Naive thymus-derived CD8-positive, alpha-beta T cell (primary cell): ENCODE measurements at regions not wholly inside any gene's neighbourhood (a gene's known extent, or its start where the extent isn't known, plus 50 kb on each side); places are given as distances from the start of the nearest gene placed in this dataset.

Experiments used
- ATAC-seq, 2 donors: fragments of 150-1000 bp; cut with Tn5 transposase in 1 of 2; sonication (Bioruptor Pico), chemical (Tn5 transposase) in 1 of 2; 1 replicate in 1 of 2; 2 replicates in 1 of 2; pipeline ENCODE4 v1.10.0; 2021; ENCODE audit warnings: mild to moderate bottlenecking in 2 of 2, moderate library complexity in 2 of 2
- POLR2A ChIA-PET: fragments of 350-600 bp; sonication (Branson Sonifier 250); formaldehyde crosslinking; loops from one replicate; lab custom pipeline; 2021; ENCODE audit warnings: antibody characterized with exemption; lab: Charles Lee
- DNase-seq, 10 donors: peaks; one replicate each; pipeline versions ENCODE4 v3.0.0 to v3.0.0-alpha.2; 2020 to 2022
- H3K27ac Mint-ChIP-seq, 10 donors: one replicate each; pipeline ENCODE4 v1.8.0; 2020 to 2022; ENCODE audit warnings: mild to moderate bottlenecking in 10 of 10, mixed read lengths in 10 of 10, moderate library complexity in 4 of 10, inconsistent platforms in 1 of 10
- H3K27me3 Mint-ChIP-seq, 5 donors: one replicate each; pipeline ENCODE4 v1.8.0; 2021 to 2022; ENCODE audit warnings: mixed read lengths in 5 of 5
- H3K36me3 Mint-ChIP-seq, 3 donors: one replicate each; pipeline ENCODE4 v1.8.0; 2020 to 2022; ENCODE audit warnings: mixed read lengths in 3 of 3, mild to moderate bottlenecking in 2 of 3, inconsistent platforms in 1 of 3
- H3K4me1 Mint-ChIP-seq, 4 donors: one replicate each; pipeline ENCODE4 v1.8.0; 2021 to 2022; ENCODE audit warnings: mixed read lengths in 4 of 4
- H3K4me3 Mint-ChIP-seq, 10 donors: one replicate each; pipeline ENCODE4 v1.8.0; 2020 to 2022; ENCODE audit warnings: mild to moderate bottlenecking in 10 of 10, mixed read lengths in 10 of 10, moderate library complexity in 6 of 10, inconsistent platforms in 1 of 10
- H3K9me3 Mint-ChIP-seq, 9 donors: one replicate each; pipeline ENCODE4 v1.8.0; 2020 to 2022; ENCODE audit warnings: mixed read lengths in 9 of 9, mild to moderate bottlenecking in 3 of 9, inconsistent platforms in 1 of 9, moderate library complexity in 1 of 9

DNA sequence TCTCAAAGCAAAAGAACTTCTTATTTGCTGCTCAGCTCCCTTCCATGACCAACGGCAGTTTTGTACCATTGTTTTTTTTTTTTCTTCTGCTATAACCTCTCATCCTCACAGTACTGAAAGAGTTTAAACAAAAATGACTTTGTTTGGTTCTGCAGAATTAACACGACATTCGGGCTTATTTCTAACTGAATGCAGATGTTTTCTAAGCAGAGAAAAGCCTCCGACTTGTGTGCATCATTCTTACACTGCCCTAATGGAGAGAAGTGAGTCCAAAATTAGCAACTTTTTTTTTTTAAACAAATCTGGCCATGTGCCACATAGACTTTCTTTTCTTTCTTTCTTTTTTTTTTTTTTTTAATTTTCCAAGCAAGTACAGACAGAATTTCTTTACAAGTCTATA, 382.7 kb downstream of the HDGFL1 start:
- H3K9me3 Mint-ChIP-seq = no peaks in the 10 kb centered on the region
- H3K27ac Mint-ChIP-seq = no peak overlapping the region
- ATAC-seq = no peak
- POLR2A ChIA-PET = no interaction called here
- no peak for DNase-seq
- no peaks in the 10 kb centered on the region for H3K36me3 Mint-ChIP-seq
- H3K27me3 Mint-ChIP-seq = peaks cover 0 to 2% (median 0%) of the 10 kb centered on the region in 5 donors
- peaks cover 5 to 18% (median 9%) of the 10 kb centered on the region in 4 donors for H3K4me1 Mint-ChIP-seq
- no peak overlapping the region for H3K4me3 Mint-ChIP-seq

DNA sequence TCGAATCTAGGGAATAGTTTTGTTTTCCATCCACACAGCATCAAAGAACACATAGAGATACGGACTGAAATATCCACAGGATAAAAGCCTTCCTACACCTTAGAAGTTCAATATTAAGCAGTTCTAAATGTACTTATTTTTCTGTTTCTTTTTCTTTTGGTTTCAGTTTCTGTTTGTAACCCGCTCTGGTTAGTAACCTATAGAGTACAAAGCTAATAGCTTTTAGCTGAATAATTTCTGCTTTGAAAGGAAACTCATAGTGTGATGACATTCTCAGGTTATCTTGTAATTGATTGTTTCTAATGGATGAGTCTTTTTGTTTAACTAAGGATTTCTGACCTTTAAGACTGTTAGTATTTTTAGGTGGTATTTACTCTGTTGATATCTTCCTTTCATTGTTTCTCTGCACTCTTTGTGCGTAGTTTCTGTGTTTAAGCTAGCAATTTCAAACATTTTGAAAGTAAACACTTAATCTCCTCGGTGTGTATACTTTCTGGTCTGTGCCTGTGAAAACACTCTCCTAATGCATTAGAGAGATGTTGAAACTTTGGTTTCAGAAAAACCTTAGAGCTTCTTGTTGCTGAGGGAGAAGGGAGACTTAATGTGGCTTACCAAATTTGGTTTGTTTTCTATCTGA, 385.5 kb downstream of the HDGFL1 start:
- POLR2A ChIA-PET = no interaction called here
- no peak for ATAC-seq
- Mint-ChIP-seq H3K4me3 (peak overlapping the region; percentile 42 to 81 (median 77)), H3K36me3 (peaks cover 0 to 12% (median 0%) of the 10 kb centered on the region in 3 donors), H3K9me3 (peaks cover 0 to 19% (median 7%) of the 10 kb centered on the region in 9 donors), H3K4me1 (peaks cover 12 to 33% (median 17%) of the 10 kb centered on the region in 4 donors), H3K27ac (peak overlapping the region in 8 of 10 donors; percentile 29 to 87 (median 68)), H3K27me3 (no peaks in the 10 kb centered on the region)
- DNase-seq = peak in 1 of 10 donors; percentile 1

DNA sequence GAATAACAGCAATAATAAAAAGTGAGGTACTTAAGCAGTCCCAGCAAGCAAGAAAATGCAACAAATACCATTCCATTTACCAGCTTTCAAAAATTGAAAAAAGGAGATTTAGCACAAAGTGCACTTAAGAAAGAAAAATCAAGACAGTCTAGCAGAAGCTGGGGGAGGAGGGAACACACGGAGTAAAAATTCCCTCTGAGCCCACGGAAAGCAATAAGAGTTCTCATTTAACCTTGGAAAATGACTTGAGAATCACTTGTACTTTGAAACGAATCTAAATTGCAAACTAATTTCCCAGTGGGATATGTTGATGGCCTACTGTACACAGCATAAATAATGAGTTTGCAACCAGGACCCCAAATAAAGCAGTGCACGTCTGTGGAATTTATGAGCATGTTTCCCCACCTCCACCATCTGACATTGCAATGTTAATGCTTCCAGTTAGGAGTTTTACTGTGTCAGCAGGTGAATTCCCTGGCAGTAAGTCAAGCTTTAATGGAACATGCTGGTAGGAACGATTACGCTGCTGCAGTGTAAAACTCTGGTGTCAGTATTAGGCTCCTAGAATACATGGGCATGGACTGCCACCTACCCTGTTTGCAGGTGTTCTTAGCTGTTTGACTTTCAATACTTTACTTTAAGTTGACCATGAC, 386.8 kb downstream of the HDGFL1 start:
- peaks cover 0 to 19% (median 7%) of the 10 kb centered on the region in 9 donors for H3K9me3 Mint-ChIP-seq
- peaks cover 0 to 12% (median 0%) of the 10 kb centered on the region in 3 donors for H3K36me3 Mint-ChIP-seq
- ATAC-seq = no peak
- DNase-seq = no peak
- H3K4me3 Mint-ChIP-seq = no peak overlapping the region
- no peaks in the 10 kb centered on the region for H3K27me3 Mint-ChIP-seq
- peaks cover 12 to 33% (median 17%) of the 10 kb centered on the region in 4 donors for H3K4me1 Mint-ChIP-seq
- H3K27ac Mint-ChIP-seq = peak overlapping the region in 1 of 10 donors; percentile 4
- POLR2A ChIA-PET = no interaction called here

DNA sequence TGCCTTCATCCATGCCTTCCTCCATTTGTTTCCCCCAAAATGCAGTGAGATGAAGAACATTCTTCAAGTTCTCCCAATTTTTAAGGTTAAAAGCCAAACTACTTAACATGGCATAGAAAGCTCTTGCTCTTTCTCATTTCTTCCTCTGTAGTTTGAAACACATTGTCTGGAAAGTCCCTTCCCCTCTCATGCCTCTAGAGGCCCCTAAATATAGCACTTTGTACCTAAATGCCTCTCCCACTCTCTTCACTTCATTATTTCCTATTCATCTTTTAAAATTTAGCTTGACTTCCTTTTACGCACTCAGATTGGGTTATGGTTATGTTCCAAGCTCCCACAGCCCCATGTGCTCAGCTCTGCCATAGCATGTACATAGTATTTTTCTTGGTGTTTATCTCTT, 389.3 kb downstream of the HDGFL1 start:
- DNase-seq (no peak), ATAC-seq (no peak)
- peaks cover 12 to 33% (median 17%) of the 10 kb centered on the region in 4 donors for H3K4me1 Mint-ChIP-seq
- H3K9me3 Mint-ChIP-seq = peaks cover 0 to 19% (median 7%) of the 10 kb centered on the region in 9 donors
- peaks cover 0 to 12% (median 0%) of the 10 kb centered on the region in 3 donors for H3K36me3 Mint-ChIP-seq
- POLR2A ChIA-PET = no interaction called here
- H3K27me3 Mint-ChIP-seq = no peaks in the 10 kb centered on the region
- H3K4me3 Mint-ChIP-seq = no peak overlapping the region
- no peak overlapping the region for H3K27ac Mint-ChIP-seq

DNA sequence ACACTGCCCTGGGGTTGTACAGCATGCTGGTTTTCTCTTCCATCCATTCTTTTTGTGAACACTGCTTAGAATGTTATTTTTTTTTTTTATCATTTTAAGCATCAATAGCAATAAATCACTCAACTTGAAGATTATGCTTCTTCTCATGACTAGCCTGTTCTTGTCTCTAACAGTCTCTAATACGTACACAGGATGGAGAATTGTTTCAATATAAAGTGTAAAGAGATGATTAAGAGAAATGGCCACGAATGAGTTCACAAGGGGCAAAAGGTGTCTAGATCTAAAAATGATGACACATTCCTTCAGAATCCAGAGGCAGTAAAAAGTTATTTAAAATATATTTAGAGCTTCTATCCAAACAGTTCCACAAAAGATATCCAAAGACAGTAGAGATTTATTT, 390.2 kb downstream of the HDGFL1 start:
- POLR2A ChIA-PET = no interaction called here
- Mint-ChIP-seq H3K4me1 (peaks cover 12 to 29% (median 17%) of the 10 kb centered on the region in 4 donors), H3K36me3 (peaks cover 0 to 12% (median 0%) of the 10 kb centered on the region in 3 donors), H3K9me3 (peaks cover 0 to 19% (median 7%) of the 10 kb centered on the region in 9 donors), H3K27me3 (no peaks in the 10 kb centered on the region), H3K4me3 (no peak overlapping the region), H3K27ac (no peak overlapping the region)
- ATAC-seq = no peak
- no peak for DNase-seq

DNA sequence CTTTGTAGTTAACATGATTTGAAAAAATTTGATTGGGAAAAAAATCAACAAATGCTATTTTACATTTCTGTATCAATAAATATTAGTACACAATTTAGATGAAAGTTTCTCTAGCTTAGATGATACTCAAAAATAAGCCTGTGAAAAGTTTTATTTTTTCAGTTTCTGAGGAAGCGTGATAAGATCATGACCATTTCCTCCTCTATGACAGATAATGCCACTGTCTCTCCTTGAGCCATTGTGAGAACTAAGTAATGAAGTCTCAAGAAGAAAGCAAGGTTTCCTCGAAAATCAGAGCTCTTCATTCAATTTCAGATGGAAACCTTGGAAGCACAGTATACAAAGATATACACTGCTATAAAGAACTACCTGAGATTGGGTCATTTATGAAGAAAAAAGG, 395.0 kb downstream of the HDGFL1 start:
- POLR2A ChIA-PET = no interaction called here
- peaks cover 0 to 3% (median 0%) of the 10 kb centered on the region in 5 donors for H3K27me3 Mint-ChIP-seq
- ATAC-seq (no peak), DNase-seq (no peak)
- H3K27ac Mint-ChIP-seq = no peak overlapping the region
- H3K4me1 Mint-ChIP-seq = no peaks in the 10 kb centered on the region
- H3K36me3 Mint-ChIP-seq = no peaks in the 10 kb centered on the region
- no peak overlapping the region for H3K4me3 Mint-ChIP-seq
- peaks cover 0 to 10% (median 0%) of the 10 kb centered on the region in 9 donors for H3K9me3 Mint-ChIP-seq

DNA sequence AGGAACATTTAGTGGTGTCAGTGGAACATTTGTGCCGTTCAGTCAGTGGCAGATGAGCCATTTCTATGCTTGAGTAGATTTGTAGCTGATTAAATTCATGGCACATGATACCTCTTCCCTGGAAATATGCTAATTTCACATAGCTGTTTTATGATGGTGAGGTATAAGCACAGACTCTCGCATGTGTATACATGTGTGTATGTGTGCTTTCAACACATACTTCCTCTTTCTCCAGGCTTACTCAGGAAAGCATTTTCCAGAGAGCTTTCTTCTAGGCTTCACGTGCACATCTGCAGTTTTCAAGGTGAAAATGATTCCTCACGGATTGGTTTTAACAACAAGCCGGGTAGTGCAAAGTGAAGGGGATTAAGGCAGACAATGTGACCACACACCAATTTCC, 396.5 kb downstream of the HDGFL1 start:
- Mint-ChIP-seq H3K9me3 (peaks cover 0 to 10% (median 0%) of the 10 kb centered on the region in 9 donors), H3K27ac (no peak overlapping the region), H3K4me3 (no peak overlapping the region), H3K36me3 (no peaks in the 10 kb centered on the region), H3K27me3 (peaks cover 0 to 3% (median 0%) of the 10 kb centered on the region in 5 donors), H3K4me1 (no peaks in the 10 kb centered on the region)
- no peak for ATAC-seq
- DNase-seq = no peak
- POLR2A ChIA-PET = no interaction called here

DNA sequence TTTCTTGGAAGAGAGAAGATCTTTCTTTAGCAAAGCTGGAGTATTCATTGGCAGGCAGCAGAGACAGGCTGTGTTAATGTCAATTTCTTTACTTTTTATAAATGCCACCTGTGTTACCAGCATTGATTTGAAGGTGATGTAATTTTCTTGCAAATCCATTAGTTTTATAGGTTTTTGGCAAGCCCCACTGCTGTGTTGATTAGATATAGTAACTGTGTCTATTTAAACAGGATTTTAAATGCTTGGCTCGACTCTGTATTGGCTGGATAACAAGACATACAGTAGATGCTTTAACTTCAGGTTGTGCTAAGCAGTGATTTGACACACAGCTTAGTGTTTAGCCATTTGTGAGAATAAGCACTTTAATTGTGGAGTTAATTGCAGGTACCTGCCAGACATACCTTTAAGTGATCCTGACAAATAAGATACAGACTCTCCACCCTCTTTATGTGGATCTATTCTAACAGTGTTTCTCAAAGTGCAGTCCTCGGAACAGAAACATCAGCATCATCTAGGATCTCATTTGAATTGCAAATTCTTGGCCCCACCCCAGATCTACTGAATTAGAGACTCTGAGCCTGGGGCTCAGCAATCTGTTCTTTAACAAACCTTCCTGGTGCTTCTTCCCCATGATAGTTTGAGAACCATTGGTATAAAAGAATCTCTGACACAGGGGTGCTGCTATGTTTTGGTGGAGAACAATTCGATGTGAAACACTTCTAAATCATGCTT, 397.5 kb downstream of the HDGFL1 start:
- Mint-ChIP-seq H3K36me3 (no peaks in the 10 kb centered on the region), H3K27me3 (peaks cover 0 to 3% (median 0%) of the 10 kb centered on the region in 5 donors), H3K4me1 (no peaks in the 10 kb centered on the region), H3K27ac (no peak overlapping the region), H3K4me3 (no peak overlapping the region), H3K9me3 (peaks cover 0 to 10% (median 0%) of the 10 kb centered on the region in 9 donors)
- DNase-seq (no peak), ATAC-seq (no peak)
- POLR2A ChIA-PET = no interaction called here

DNA sequence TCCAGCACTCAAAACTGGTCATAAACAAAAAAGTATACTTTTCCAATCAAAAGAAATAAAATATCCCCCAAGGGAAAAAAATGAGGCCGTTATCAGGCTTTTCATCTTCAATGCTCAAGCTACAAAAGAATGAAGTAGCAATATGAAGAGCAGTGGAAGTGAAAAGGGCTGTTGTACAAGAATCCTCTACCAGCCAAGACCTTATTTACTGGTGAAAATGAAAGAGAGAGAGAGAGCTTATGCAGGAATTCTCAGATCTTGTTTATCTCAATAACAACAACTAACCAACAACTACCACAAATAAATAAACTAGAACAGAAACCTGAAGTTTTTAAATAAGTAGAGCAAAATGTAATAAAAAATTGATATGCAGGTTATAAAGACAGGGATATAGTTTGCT, 400.6 kb downstream of the HDGFL1 start:
- POLR2A ChIA-PET = no interaction called here
- H3K27ac Mint-ChIP-seq = no peak overlapping the region
- H3K4me1 Mint-ChIP-seq = no peaks in the 10 kb centered on the region
- H3K27me3 Mint-ChIP-seq = peaks cover 0 to 3% (median 0%) of the 10 kb centered on the region in 5 donors
- no peaks in the 10 kb centered on the region for H3K36me3 Mint-ChIP-seq
- no peak overlapping the region for H3K4me3 Mint-ChIP-seq
- H3K9me3 Mint-ChIP-seq = peaks cover 0 to 10% (median 0%) of the 10 kb centered on the region in 9 donors
- no peak for DNase-seq
- ATAC-seq = no peak

DNA sequence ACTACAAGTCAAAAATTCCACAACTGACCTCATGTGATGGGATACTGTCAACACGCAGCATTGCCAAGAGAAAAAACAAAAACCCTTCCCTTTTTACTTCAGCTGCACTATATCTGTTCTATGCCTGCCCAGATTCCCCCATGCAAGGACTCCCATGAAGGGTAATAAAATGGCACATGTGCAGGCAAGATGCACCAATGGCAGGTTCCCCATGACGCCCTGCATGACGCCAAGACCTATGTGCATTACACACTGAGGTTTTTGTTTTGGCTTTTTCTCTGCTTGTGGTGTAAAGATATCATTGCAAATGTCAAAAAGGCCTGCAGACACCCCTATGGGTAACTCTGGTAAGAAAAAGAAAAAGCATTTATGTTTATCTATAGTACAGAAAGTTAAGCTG, 403.4 kb downstream of the HDGFL1 start:
- Mint-ChIP-seq H3K4me1 (no peaks in the 10 kb centered on the region), H3K36me3 (no peaks in the 10 kb centered on the region), H3K27me3 (peaks cover 0 to 3% (median 0%) of the 10 kb centered on the region in 5 donors), H3K9me3 (peaks cover 0 to 10% (median 0%) of the 10 kb centered on the region in 9 donors), H3K4me3 (no peak overlapping the region), H3K27ac (no peak overlapping the region)
- ATAC-seq (no peak), DNase-seq (no peak)
- POLR2A ChIA-PET = no interaction called here

DNA sequence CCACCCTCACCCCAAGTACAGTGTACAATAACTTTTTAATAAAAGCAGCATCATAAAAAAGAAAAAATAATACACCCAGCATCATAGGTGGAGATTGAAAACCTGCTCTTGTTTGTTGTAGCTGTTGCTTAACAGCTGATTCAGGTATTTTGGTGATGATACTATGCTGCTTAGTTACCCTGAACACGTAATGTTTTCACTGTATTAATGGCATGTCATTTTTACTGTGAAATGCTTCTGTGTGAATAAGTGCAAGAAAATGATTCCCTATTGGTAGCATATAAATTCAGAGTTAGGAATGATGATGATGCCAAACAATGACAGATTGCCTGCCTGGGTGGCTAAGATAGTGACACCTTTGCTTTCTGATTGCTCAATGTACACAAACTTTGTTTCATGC, 405.7 kb downstream of the HDGFL1 start:
- Mint-ChIP-seq H3K4me3 (no peak overlapping the region), H3K36me3 (no peaks in the 10 kb centered on the region), H3K27me3 (peaks cover 0 to 4% (median 0%) of the 10 kb centered on the region in 5 donors), H3K4me1 (no peaks in the 10 kb centered on the region), H3K9me3 (peaks cover 0 to 3% (median 0%) of the 10 kb centered on the region in 9 donors), H3K27ac (no peak overlapping the region)
- POLR2A ChIA-PET = no interaction called here
- no peak for DNase-seq
- ATAC-seq = no peak

DNA sequence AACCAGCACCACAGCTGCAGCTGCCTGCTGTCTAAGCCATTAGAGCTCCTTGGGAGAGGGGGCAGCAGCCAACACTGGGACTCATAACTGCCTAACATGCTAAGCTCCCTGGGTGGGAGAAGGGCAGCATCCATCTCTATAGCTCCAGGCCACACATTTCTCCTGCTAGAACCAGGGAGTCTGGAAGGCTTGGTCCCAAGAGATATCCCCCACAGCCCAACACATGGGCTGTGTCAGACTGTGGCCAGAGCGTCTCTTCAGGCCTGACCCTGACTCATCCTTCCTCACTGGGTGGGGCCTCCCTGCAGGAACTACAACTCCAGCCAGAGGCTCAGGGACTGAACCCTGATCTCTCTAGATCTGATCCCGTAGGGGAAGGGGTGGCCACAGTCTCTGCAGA, 411.1 kb downstream of the HDGFL1 start:
- DNase-seq = no peak
- H3K27me3 Mint-ChIP-seq = peaks cover 0 to 4% (median 0%) of the 10 kb centered on the region in 5 donors
- no peaks in the 10 kb centered on the region for H3K36me3 Mint-ChIP-seq
- H3K4me3 Mint-ChIP-seq = no peak overlapping the region
- POLR2A ChIA-PET = no interaction called here
- no peaks in the 10 kb centered on the region for H3K4me1 Mint-ChIP-seq
- no peak for ATAC-seq
- peaks cover 0 to 11% (median 3%) of the 10 kb centered on the region in 9 donors for H3K9me3 Mint-ChIP-seq
- no peak overlapping the region for H3K27ac Mint-ChIP-seq
